Astrocyte of the spinal cord (primary cell): ENCODE measurements at regions not wholly inside any gene's neighbourhood (a gene's known extent, or its start where the extent isn't known, plus 50 kb on each side); places are given as distances from the start of the nearest gene placed in this dataset.

Source experiments
- DNase-seq: peaks from one replicate; pipeline ENCODE4 v3.0.0; 2011; ENCODE audit warnings: low read depth, low spot score
- H3K4me3 ChIP-seq: 2 replicates; pipeline ENCODE4 v1.5.1; 2011; ENCODE audit warnings: low read depth, mild to moderate bottlenecking, low read length, moderate library complexity
- in situ Hi-C: cut with HindIII; loops from 2 replicates; pipeline ENCODE4 v1.10.0; 2017; ENCODE audit warnings: low sequenced_read_pairs
- TF ChIP-seq, protein P1 (sequence below): IDR thresholded peaks from 2 replicates; pipeline ENCODE4 v1.5.1; 2012; ENCODE audit warnings: low read depth, mild to moderate bottlenecking, low read length, inconsistent platforms

DNA sequence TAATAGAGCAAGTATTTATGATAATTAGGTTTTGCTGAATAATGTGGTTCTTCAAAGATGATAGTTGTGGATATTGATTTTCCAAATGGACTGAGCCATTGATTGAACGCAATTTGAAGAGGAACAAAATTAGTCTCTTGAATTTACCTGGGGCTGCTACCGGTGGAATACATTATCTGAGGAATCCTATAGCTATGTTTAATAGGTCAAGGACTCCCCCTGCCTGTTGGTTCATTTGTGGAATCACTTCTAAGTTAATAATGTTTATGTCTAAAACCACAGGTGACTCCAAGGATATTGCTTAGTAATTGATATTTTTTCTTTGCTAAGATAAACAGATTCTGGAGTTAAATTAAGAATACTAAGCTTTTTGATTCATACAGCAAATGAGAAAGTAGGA, 576.0 kb upstream of the PABPC4L start:
- DNase-seq, result peak; percentile 5
- in situ Hi-C loops, result no loop called here
- no peak overlapping the region for H3K4me3 ChIP-seq
- TF ChIP-seq, protein P1, sequence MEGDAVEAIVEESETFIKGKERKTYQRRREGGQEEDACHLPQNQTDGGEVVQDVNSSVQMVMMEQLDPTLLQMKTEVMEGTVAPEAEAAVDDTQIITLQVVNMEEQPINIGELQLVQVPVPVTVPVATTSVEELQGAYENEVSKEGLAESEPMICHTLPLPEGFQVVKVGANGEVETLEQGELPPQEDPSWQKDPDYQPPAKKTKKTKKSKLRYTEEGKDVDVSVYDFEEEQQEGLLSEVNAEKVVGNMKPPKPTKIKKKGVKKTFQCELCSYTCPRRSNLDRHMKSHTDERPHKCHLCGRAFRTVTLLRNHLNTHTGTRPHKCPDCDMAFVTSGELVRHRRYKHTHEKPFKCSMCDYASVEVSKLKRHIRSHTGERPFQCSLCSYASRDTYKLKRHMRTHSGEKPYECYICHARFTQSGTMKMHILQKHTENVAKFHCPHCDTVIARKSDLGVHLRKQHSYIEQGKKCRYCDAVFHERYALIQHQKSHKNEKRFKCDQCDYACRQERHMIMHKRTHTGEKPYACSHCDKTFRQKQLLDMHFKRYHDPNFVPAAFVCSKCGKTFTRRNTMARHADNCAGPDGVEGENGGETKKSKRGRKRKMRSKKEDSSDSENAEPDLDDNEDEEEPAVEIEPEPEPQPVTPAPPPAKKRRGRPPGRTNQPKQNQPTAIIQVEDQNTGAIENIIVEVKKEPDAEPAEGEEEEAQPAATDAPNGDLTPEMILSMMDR, result peak; percentile 6

DNA sequence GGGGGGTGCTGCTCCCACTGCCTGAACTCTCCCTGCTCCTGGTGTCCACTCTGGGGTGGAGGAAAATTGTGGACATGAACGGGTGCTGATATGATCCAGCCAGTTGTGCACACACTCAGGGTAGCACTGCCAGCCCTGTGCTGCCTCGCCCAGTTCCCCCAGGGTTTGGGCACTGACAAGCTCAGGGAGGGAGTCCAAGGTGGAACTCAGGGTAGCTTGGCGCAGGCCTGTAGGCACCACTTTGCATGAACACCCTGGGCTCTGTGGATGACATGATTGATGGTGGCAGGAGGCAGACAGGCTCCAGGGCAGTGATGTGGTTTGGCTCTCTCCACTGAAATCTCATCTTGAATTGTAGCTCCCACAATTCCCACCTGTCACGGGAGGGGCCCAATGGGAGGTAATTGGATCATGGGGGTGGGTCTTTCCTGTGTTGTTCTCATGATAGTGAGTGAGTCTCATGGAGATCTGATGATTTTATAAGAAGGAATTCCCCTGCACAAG, 572.0 kb upstream of the PABPC4L start:
- in situ Hi-C loops, result no loop called here
- DNase-seq, result no peak
- H3K4me3 ChIP-seq, result no peak overlapping the region
- TF ChIP-seq, protein P1, result no peak

DNA sequence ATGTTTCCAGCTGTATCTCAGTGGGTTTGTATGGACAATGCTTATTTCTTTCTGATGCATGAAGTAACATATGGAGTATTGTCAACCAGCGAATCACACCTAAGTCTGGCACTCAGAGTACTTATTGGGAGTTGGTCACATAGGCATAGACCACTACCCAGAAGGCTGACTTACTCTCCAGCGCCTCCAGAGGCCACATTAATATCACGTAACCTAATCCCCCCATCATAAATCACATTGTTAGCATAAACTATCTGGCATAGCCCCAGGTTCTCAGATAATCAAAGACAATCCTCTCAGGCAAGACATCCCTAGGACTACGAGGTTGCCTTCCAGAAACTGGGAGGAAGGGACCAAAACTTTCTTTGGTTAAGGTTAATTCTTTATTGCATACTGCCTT, 560.5 kb upstream of the PABPC4L start:
- TF ChIP-seq, protein P1, result peak; percentile 20
- in situ Hi-C loops, result no loop called here
- DNase-seq, result no peak
- H3K4me3 ChIP-seq, result no peak overlapping the region

DNA sequence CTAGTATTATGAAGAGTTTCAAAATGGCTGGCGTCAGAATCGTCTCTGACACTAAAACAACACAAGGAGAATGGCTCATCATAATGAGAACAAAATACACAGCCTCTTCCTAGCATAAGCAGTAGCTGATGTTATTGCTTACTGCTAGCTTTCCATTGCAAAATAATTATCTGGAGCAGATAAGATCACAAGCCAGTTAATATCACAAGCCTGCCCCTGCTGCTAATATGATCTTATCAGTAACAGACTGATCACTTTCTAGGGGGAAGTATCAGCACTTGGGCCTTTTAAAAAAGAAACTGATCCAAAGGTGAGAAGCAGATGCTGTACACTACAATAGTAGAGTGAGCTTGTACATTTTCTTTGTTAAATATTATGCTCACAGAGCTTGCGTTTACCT, 554.8 kb upstream of the PABPC4L start:
- in situ Hi-C loops, result no loop called here
- TF ChIP-seq, protein P1, result no peak
- H3K4me3 ChIP-seq, result no peak overlapping the region
- DNase-seq, result no peak

DNA sequence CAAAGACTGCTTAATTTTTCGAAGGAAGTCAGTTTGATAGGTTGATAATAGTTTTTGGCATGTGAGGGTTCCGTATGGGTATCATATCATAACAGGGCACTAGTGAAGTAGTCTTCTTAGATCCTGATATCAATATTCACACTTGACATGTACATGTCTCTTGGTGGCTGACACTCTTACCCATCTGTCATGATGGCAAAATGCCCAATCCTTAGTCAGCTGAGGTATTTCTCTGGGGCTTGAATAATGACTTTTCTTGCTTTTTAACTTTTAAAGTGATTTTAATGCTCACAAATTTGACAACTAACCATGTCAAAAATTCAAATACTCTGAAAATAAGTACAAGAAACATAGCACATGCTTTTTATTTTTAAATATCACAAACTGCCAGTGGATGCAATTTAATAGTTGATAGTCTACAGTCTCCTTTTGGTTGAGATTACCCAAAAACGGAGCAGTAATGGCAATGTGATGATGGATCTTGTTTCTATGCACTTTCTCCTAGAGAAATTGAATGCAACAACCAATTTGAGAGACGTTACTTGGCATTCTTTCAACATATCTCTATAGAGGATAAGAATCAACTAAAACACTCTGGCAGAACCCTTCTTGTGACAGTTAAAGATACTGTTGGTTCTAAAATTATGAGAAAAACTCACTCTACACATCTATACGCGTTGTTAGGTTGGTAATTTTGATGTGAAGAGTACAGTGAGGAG, 552.9 kb upstream of the PABPC4L start:
- H3K4me3 ChIP-seq, result no peak overlapping the region
- in situ Hi-C loops, result no loop called here
- DNase-seq, result no peak
- TF ChIP-seq, protein P1, result no peak

DNA sequence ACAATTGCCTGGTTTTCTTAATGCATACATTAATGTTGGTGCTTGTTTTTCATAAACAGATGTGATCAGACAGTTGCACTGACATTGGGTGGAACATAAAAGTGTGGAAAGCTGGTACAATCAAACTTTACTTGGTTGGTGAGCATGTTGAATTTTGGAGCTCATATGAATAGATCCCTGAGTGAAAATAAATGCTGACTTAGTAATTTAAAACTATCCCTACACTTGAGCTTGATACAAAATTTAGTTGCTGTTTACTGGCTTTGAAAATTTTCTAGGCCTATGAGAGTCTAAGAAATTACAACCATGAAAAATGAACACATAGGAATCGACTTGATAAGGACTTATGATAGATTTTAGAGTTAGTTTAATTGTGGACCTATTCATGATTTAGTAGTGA, 551.8 kb upstream of the PABPC4L start:
- DNase-seq, result no peak
- TF ChIP-seq, protein P1, result no peak
- in situ Hi-C loops, result no loop called here
- no peak overlapping the region for H3K4me3 ChIP-seq
